ENCODE measurements at regions not wholly inside any gene's neighbourhood (a gene's known extent, or its start where the extent isn't known, plus 50 kb on each side); places are given as distances from the start of the nearest gene placed in this dataset.

DNA sequence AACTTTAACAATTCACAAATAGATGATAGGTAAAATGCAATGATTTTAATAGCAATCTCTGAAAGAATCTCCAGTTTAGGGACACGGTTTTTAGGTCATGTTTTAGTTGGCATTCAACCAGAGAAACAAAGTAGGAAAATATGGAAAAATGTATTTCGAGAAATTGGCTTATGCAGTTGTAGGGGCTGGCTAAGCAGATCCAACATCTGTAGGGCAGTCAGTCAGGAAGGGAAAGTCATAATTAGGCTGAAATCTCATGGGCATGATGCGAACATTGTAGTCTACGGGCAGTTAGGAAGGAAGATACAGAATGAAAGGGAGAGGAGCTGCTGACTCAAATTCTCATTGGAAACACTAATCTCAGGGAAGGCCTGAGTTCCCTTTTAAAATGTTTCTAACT lies 1276.0 kb upstream of the ADGRL4 start:
- H3K4me3 ChIP-seq (ENCODE audit: low read depth in 1 of 3, low read length in 3 of 3): no peak overlapping the region
- 87% methylated on average over 4 of the region's 4 CpGs for WGBS
- no peak for DNase-seq (ENCODE audit: low spot score)

GRCh38 chr1:80278936-80279335 lies 1272.4 kb upstream of the ADGRL4 start:
- Histone ChIP-seq H3K9me3 (ENCODE audit: control insufficient read depth in 4 of 4, low read length in 3 of 4) (peaks cover 0 to 2% (median 0%) of the 10 kb centered on the region in 4 donors), H3K36me3 (ENCODE audit: control insufficient read depth in 4 of 4, insufficient read depth in 3 of 4, low read depth in 1 of 4, low read length in 3 of 4) (no peaks in the 10 kb centered on the region), H3K27me3 (ENCODE audit: control insufficient read depth in 4 of 4, insufficient read depth in 4 of 4, low read length in 3 of 4) (no peaks in the 10 kb centered on the region), H3K4me3 (ENCODE audit: low read depth in 1 of 3, low read length in 3 of 3) (no peak overlapping the region), H3K27ac (ENCODE audit: low read depth in 1 of 2, low read length in 2 of 2) (no peak overlapping the region), H3K9ac (ENCODE audit: low read depth in 1 of 2, low read length in 2 of 2) (no peak overlapping the region), H3K4me1 (ENCODE audit: control insufficient read depth in 4 of 4, insufficient read depth in 4 of 4, low read length in 3 of 4) (no peaks in the 10 kb centered on the region)
- DNase-seq (ENCODE audit: low spot score): no peak
- no peak for TF ChIP-seq YY1 (IDR thresholded peaks at IDR 0.05)
- TF ChIP-seq HNF4G (IDR thresholded peaks at IDR 0.05): no peak
- TF ChIP-seq RXRA (IDR thresholded peaks at IDR 0.05): no peak
- TF ChIP-seq SP1 (IDR thresholded peaks at IDR 0.05): no peak
- TF ChIP-seq JUND (IDR thresholded peaks at IDR 0.05): no peak
- no peak for TF ChIP-seq NR2F2 (IDR thresholded peaks at IDR 0.05)
- TF ChIP-seq CTCF (IDR thresholded peaks at IDR 0.05; ENCODE audit: low read depth, low read length, missing input control): no peak
- no peak for TF ChIP-seq EGR1 (IDR thresholded peaks at IDR 0.05; ENCODE audit: low read depth in 2 of 2)
- TF ChIP-seq REST (IDR thresholded peaks at IDR 0.05): no peak
- no peak for TF ChIP-seq FOXA1 (IDR thresholded peaks at IDR 0.05)

More for the DNA sequence above, 1276.0 kb upstream of the ADGRL4 start:
- Histone ChIP-seq H3K36me3 (ENCODE audit: control insufficient read depth in 4 of 4, insufficient read depth in 3 of 4, low read depth in 1 of 4, low read length in 3 of 4) (no peaks in the 10 kb centered on the region), H3K9me3 (ENCODE audit: control insufficient read depth in 4 of 4, low read length in 3 of 4) (peaks cover 0 to 2% (median 0%) of the 10 kb centered on the region in 4 donors), H3K4me1 (ENCODE audit: control insufficient read depth in 4 of 4, insufficient read depth in 4 of 4, low read length in 3 of 4) (no peaks in the 10 kb centered on the region), H3K27ac (ENCODE audit: low read depth in 1 of 2, low read length in 2 of 2) (no peak overlapping the region), H3K27me3 (ENCODE audit: control insufficient read depth in 4 of 4, insufficient read depth in 4 of 4, low read length in 3 of 4) (no peaks in the 10 kb centered on the region), H3K9ac (ENCODE audit: low read depth in 1 of 2, low read length in 2 of 2) (no peak overlapping the region)
- TF ChIP-seq GABPA (IDR thresholded peaks at IDR 0.05 in 1 of 2, conservative IDR thresholded peaks at IDR 0.05 in 1 of 2): no peak
- TF ChIP-seq RXRA (IDR thresholded peaks at IDR 0.05): no peak
- no peak for TF ChIP-seq HNF4G (IDR thresholded peaks at IDR 0.05)
- TF ChIP-seq JUND (IDR thresholded peaks at IDR 0.05): no peak
- TF ChIP-seq RAD21 (IDR thresholded peaks at IDR 0.05): no peak
- no peak for TF ChIP-seq MAX (IDR thresholded peaks at IDR 0.05)
- TF ChIP-seq ATF3 (IDR thresholded peaks at IDR 0.05): no peak
- TF ChIP-seq, protein P1, sequence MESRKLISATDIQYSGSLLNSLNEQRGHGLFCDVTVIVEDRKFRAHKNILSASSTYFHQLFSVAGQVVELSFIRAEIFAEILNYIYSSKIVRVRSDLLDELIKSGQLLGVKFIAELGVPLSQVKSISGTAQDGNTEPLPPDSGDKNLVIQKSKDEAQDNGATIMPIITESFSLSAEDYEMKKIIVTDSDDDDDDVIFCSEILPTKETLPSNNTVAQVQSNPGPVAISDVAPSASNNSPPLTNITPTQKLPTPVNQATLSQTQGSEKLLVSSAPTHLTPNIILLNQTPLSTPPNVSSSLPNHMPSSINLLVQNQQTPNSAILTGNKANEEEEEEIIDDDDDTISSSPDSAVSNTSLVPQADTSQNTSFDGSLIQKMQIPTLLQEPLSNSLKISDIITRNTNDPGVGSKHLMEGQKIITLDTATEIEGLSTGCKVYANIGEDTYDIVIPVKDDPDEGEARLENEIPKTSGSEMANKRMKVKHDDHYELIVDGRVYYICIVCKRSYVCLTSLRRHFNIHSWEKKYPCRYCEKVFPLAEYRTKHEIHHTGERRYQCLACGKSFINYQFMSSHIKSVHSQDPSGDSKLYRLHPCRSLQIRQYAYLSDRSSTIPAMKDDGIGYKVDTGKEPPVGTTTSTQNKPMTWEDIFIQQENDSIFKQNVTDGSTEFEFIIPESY (IDR thresholded peaks at IDR 0.05): no peak
- no peak for TF ChIP-seq NR2F2 (IDR thresholded peaks at IDR 0.05)
- no peak for TF ChIP-seq REST (IDR thresholded peaks at IDR 0.05)
- TF ChIP-seq FOXA2 (IDR thresholded peaks at IDR 0.05): no peak
- no peak for TF ChIP-seq YY1 (IDR thresholded peaks at IDR 0.05)
- no peak for TF ChIP-seq EGR1 (IDR thresholded peaks at IDR 0.05; ENCODE audit: low read depth in 2 of 2)
- no peak for TF ChIP-seq FOXA1 (IDR thresholded peaks at IDR 0.05)
- TF ChIP-seq TAF1 (conservative IDR thresholded peaks at IDR 0.05): no peak

Data from liver (tissue), 8 donors.